Duodenal mucosa (tissue), 2 donors: ENCODE measurements at regions not wholly inside any gene's neighbourhood (a gene's known extent, or its start where the extent isn't known, plus 50 kb on each side); places are given as distances from the start of the nearest gene placed in this dataset.

Experiments
- H3K27ac ChIP-seq: one replicate; pipeline ENCODE4 v1.7.0; 2013; ENCODE audit warnings: low read depth, low read length
- H3K27me3 ChIP-seq, 2 donors: one replicate each; pipeline ENCODE4 v1.7.0; 2013; ENCODE audit warnings: low read length in 2 of 2, control low read depth in 1 of 2; ENCODE audit not compliant: insufficient read depth in 2 of 2, control insufficient read depth in 1 of 2
- H3K36me3 ChIP-seq, 2 donors: one replicate each; pipeline ENCODE4 v1.7.0; 2013; ENCODE audit warnings: low read length in 2 of 2, control low read depth in 1 of 2; ENCODE audit not compliant: insufficient read depth in 2 of 2, control insufficient read depth in 1 of 2
- H3K4me1 ChIP-seq, 2 donors: one replicate each; pipeline ENCODE4 v1.7.0; 2013; ENCODE audit warnings: low read length in 2 of 2, control low read depth in 1 of 2; ENCODE audit not compliant: insufficient read depth in 2 of 2, control insufficient read depth in 1 of 2
- H3K4me3 ChIP-seq, 2 donors: one replicate each; pipeline ENCODE4 v1.7.0; 2013; ENCODE audit warnings: low read length in 2 of 2, low read depth in 1 of 2
- H3K9ac ChIP-seq, 2 donors: one replicate each; pipeline ENCODE4 v1.7.0; 2013; ENCODE audit warnings: low read length in 2 of 2, low read depth in 1 of 2
- H3K9me3 ChIP-seq, 2 donors: one replicate each; pipeline ENCODE4 v1.7.0; 2013; ENCODE audit warnings: low read length in 2 of 2, control low read depth in 1 of 2; ENCODE audit not compliant: control insufficient read depth in 1 of 2

- Histone ChIP-seq H3K9me3 (no peaks in the 10 kb centered on the region), H3K4me1 (no peaks in the 10 kb centered on the region), H3K27ac (no peak overlapping the region), H3K36me3 (no peaks in the 10 kb centered on the region), H3K27me3 (no peaks in the 10 kb centered on the region), H3K9ac (no peak overlapping the region), H3K4me3 (no peak overlapping the region)
Measured at GRCh38 chr11:82239498-82239897, 494.2 kb downstream of the FAM181B start.

- H3K4me3 ChIP-seq: no peak overlapping the region
- H3K27ac ChIP-seq: no peak overlapping the region
Measured at GRCh38 chr11:82234256-82234655, 499.4 kb downstream of the FAM181B start.

GRCh38 chr11:82233201-82233600 lies 500.5 kb downstream of the FAM181B start:
- Histone ChIP-seq H3K9me3 (no peaks in the 10 kb centered on the region), H3K9ac (no peak overlapping the region), H3K27ac (no peak overlapping the region), H3K36me3 (no peaks in the 10 kb centered on the region), H3K4me3 (no peak overlapping the region), H3K4me1 (no peaks in the 10 kb centered on the region), H3K27me3 (no peaks in the 10 kb centered on the region)

More at GRCh38 chr11:82234256-82234655, 499.4 kb downstream of the FAM181B start:
- H3K4me1 ChIP-seq: no peaks in the 10 kb centered on the region
- H3K9me3 ChIP-seq: no peaks in the 10 kb centered on the region
- no peaks in the 10 kb centered on the region for H3K27me3 ChIP-seq
- H3K36me3 ChIP-seq: no peaks in the 10 kb centered on the region
- no peak overlapping the region for H3K9ac ChIP-seq

GRCh38 chr11:82229341-82229740 lies 504.3 kb downstream of the FAM181B start:
- Histone ChIP-seq H3K4me1 (no peaks in the 10 kb centered on the region), H3K9me3 (no peaks in the 10 kb centered on the region), H3K27me3 (no peaks in the 10 kb centered on the region), H3K9ac (no peak overlapping the region), H3K36me3 (no peaks in the 10 kb centered on the region), H3K27ac (no peak overlapping the region), H3K4me3 (no peak overlapping the region)

GRCh38 chr11:82225930-82226329 lies 507.7 kb downstream of the FAM181B start:
- Histone ChIP-seq H3K4me1 (no peaks in the 10 kb centered on the region), H3K4me3 (no peak overlapping the region), H3K27me3 (no peaks in the 10 kb centered on the region), H3K9ac (no peak overlapping the region), H3K27ac (no peak overlapping the region), H3K36me3 (no peaks in the 10 kb centered on the region), H3K9me3 (no peaks in the 10 kb centered on the region)

GRCh38 chr11:82225502-82225901 lies 508.2 kb downstream of the FAM181B start:
- Histone ChIP-seq H3K9me3 (no peaks in the 10 kb centered on the region), H3K36me3 (no peaks in the 10 kb centered on the region), H3K27ac (no peak overlapping the region), H3K27me3 (no peaks in the 10 kb centered on the region), H3K4me3 (no peak overlapping the region), H3K4me1 (no peaks in the 10 kb centered on the region), H3K9ac (no peak overlapping the region)

GRCh38 chr11:82216927-82217570 lies 516.6 kb downstream of the FAM181B start:
- no peaks in the 10 kb centered on the region for H3K27me3 ChIP-seq
- no peak overlapping the region for H3K9ac ChIP-seq
- H3K27ac ChIP-seq: no peak overlapping the region
- no peaks in the 10 kb centered on the region for H3K36me3 ChIP-seq
- H3K4me3 ChIP-seq: no peak overlapping the region
- H3K9me3 ChIP-seq: no peaks in the 10 kb centered on the region
- H3K4me1 ChIP-seq: no peaks in the 10 kb centered on the region

- Histone ChIP-seq H3K36me3 (no peaks in the 10 kb centered on the region), H3K9me3 (no peaks in the 10 kb centered on the region), H3K27ac (no peak overlapping the region), H3K9ac (no peak overlapping the region), H3K4me1 (no peaks in the 10 kb centered on the region), H3K27me3 (no peaks in the 10 kb centered on the region), H3K4me3 (no peak overlapping the region)
Measured at GRCh38 chr11:82210011-82210410, 523.7 kb downstream of the FAM181B start.

- Histone ChIP-seq H3K27me3 (no peaks in the 10 kb centered on the region), H3K27ac (no peak overlapping the region), H3K4me1 (no peaks in the 10 kb centered on the region), H3K9ac (no peak overlapping the region), H3K36me3 (no peaks in the 10 kb centered on the region), H3K9me3 (no peaks in the 10 kb centered on the region), H3K4me3 (no peak overlapping the region)
Measured at GRCh38 chr11:82195283-82195682, 538.4 kb downstream of the FAM181B start.

- H3K27ac ChIP-seq: no peak overlapping the region
- H3K9me3 ChIP-seq: no peaks in the 10 kb centered on the region
- H3K9ac ChIP-seq: no peak overlapping the region
- H3K4me3 ChIP-seq: no peak overlapping the region
- no peaks in the 10 kb centered on the region for H3K27me3 ChIP-seq
- no peaks in the 10 kb centered on the region for H3K36me3 ChIP-seq
- no peaks in the 10 kb centered on the region for H3K4me1 ChIP-seq
Measured at GRCh38 chr11:82194521-82194920, 539.1 kb downstream of the FAM181B start.

- Histone ChIP-seq H3K36me3 (no peaks in the 10 kb centered on the region), H3K27ac (no peak overlapping the region), H3K9me3 (no peaks in the 10 kb centered on the region), H3K9ac (no peak overlapping the region), H3K4me1 (no peaks in the 10 kb centered on the region), H3K4me3 (no peak overlapping the region), H3K27me3 (no peaks in the 10 kb centered on the region)
Measured at GRCh38 chr11:82191695-82192094, 542.0 kb downstream of the FAM181B start.
